ENCODE measurements at regions not wholly inside any gene's neighbourhood (a gene's known extent, or its start where the extent isn't known, plus 50 kb on each side); places are given as distances from the start of the nearest gene placed in this dataset.
A peak's percentile ranks its signal among the peaks of the same experiment; 100 is the strongest.

DNA sequence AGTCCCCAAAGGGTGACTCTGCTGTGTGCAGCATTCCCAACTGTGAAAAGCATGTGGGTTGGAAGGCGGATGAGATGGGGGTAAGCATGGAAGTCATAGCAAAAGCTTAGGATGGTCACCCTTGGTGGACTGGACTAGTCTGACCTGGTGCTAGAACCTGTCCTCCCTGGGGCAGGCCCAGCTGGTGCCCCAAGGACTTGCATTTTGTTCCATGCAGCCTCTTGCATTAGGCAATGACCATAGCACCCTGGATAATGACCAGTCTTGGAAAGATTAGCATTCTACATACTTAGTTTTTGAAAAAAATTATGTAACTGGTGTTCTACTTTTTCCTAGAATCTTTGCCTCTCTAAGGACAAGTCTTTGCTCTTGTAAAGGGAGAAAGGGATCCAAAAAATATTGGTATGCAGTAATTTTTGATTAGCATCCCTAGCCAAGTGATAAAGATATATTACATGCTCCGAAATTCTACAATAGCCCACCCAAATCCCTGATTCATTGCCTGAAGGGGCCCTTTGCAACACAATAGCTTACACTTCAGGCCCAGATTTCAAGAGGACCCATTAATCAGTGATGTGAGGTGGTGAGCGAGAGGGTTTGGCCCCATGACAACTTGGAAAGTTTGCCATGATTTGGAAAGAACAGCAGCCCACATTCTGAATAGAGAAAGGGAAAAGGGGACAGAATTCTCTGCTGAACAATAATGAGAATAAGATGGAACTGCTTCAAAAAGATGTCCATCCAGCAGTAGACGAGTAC, 93.3 kb upstream of the CD180 start (continued):
- TF ChIP-seq, protein P1, sequence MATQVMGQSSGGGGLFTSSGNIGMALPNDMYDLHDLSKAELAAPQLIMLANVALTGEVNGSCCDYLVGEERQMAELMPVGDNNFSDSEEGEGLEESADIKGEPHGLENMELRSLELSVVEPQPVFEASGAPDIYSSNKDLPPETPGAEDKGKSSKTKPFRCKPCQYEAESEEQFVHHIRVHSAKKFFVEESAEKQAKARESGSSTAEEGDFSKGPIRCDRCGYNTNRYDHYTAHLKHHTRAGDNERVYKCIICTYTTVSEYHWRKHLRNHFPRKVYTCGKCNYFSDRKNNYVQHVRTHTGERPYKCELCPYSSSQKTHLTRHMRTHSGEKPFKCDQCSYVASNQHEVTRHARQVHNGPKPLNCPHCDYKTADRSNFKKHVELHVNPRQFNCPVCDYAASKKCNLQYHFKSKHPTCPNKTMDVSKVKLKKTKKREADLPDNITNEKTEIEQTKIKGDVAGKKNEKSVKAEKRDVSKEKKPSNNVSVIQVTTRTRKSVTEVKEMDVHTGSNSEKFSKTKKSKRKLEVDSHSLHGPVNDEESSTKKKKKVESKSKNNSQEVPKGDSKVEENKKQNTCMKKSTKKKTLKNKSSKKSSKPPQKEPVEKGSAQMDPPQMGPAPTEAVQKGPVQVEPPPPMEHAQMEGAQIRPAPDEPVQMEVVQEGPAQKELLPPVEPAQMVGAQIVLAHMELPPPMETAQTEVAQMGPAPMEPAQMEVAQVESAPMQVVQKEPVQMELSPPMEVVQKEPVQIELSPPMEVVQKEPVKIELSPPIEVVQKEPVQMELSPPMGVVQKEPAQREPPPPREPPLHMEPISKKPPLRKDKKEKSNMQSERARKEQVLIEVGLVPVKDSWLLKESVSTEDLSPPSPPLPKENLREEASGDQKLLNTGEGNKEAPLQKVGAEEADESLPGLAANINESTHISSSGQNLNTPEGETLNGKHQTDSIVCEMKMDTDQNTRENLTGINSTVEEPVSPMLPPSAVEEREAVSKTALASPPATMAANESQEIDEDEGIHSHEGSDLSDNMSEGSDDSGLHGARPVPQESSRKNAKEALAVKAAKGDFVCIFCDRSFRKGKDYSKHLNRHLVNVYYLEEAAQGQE (IDR thresholded peaks at IDR 0.05; ENCODE audit: low read depth, low read length) = no peak

DNA sequence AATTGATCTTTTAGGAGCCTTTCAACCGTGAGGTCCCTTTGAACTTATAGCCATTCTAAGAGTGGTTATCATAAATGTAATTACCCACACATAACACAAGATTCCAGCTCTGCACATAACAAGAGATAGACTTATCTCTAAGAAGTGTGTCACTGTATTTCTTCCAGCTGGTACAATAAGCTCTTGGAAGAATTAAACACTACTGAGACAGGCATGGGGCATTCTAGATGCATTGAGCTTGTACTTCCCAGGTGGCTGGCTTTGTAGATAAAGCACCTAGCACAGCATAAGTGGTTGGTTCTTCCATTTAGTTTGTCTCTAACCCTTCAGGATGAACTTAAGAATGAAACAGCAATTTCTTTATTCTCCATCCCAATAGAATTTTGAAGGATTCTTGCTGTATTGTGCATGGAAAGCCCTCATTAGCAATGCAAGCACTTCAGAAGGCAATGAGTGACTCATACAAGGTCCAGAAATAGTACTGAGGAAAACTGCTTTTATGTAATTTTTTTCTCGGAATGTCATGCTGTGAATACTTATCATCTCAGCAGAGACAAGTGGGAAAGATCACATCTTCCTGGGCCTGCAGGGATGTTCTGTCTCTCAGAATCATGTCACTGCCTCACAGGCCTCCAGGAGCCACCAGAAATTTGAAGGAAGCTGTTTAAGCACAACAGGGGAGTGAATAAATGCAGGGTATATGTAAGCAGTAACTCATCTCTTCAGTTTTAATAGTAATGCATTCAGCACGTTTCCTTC, 91.1 kb upstream of the CD180 start:
- Histone ChIP-seq H4K20me1 (ENCODE audit: insufficient read depth) (no peaks in the 10 kb centered on the region), H3K9me3 (no peaks in the 10 kb centered on the region), H2AFZ (ENCODE audit: low read depth) (no peak overlapping the region; the same call in 1 of the 2 replicates), H3K9ac (no peak overlapping the region), H3K79me2 (ENCODE audit: insufficient read depth) (no peaks in the 10 kb centered on the region), H3K9me2 (no peaks in the 10 kb centered on the region), H3K36me3 (replicated peaks in 1 of 2; ENCODE audit: control insufficient read depth in 1 of 2, insufficient read depth in 2 of 2, low read length in 1 of 2) (no peaks in the 10 kb centered on the region), H3F3A (replicated peaks; ENCODE audit: insufficient read depth) (peaks cover 4% of the 10 kb centered on the region), H3K27me3 (ENCODE audit: insufficient read depth) (no peaks in the 10 kb centered on the region), H3K4me2 (peak overlapping the region; percentile 42; the same call in 1 of the 2 replicates), H3K27ac (ENCODE audit: low read depth in 2 of 2, low read length in 1 of 2) (peak overlapping the region; percentile 36 to 38; a peak in 2 of 4 replicates), H3K4me3 (ENCODE audit: low read depth in 2 of 2, low read length in 1 of 2) (no peak overlapping the region), H3K4me1 (ENCODE audit: control insufficient read depth in 1 of 2, insufficient read depth in 2 of 2, low read depth in 1 of 2, low read length in 1 of 2) (peaks cover 0 to 13% of the 10 kb centered on the region in 2 experiments; a peak in 1 of 4 replicates)
- ChIA-PET CTCF (no interaction called here), POLR2A (no interaction called here)
- no peak for DNase-seq
- 61% methylated on average over 3 of the region's 3 CpGs for WGBS (ENCODE audit: low lambda C conversion rate)
- TF ChIP-seq, protein P1 (IDR thresholded peaks at IDR 0.05; ENCODE audit: low read depth, low read length) = no peak
- TF ChIP-seq TAF1 (IDR thresholded peaks at IDR 0.05; ENCODE audit: borderline replicate concordance, low read depth, low read length) (no peak), POLR2AphosphoS5 (IDR thresholded peaks at IDR 0.05; ENCODE audit: low read depth, low read length) (no peak), ZBTB33 (IDR thresholded peaks at IDR 0.05; ENCODE audit: borderline replicate concordance, low read depth) (no peak), GABPA (IDR thresholded peaks at IDR 0.05; ENCODE audit: low read depth) (no peak), RAD21 (IDR thresholded peaks at IDR 0.05; ENCODE audit: low read length) (no peak), NFIC (IDR thresholded peaks at IDR 0.05; ENCODE audit: borderline replicate concordance) (no peak), SMC3 (IDR thresholded peaks at IDR 0.05; ENCODE audit: low read depth, low read length) (no peak), FOSL2 (IDR thresholded peaks at IDR 0.05; ENCODE audit: borderline replicate concordance, low read depth) (peak; percentile 73), FOXJ3 (CRISPR knock-in tag; IDR thresholded peaks at IDR 0.05) (no peak), TCF12 (IDR thresholded peaks at IDR 0.05) (peak; percentile 53), JUND (IDR thresholded peaks at IDR 0.05) (peak; percentile 59), MEF2A (IDR thresholded peaks at IDR 0.05; ENCODE audit: borderline replicate concordance, low read depth) (peak; percentile 81), RFX5 (IDR thresholded peaks at IDR 0.05; ENCODE audit: low read length) (no peak)
- TF ChIP-seq, protein P2, sequence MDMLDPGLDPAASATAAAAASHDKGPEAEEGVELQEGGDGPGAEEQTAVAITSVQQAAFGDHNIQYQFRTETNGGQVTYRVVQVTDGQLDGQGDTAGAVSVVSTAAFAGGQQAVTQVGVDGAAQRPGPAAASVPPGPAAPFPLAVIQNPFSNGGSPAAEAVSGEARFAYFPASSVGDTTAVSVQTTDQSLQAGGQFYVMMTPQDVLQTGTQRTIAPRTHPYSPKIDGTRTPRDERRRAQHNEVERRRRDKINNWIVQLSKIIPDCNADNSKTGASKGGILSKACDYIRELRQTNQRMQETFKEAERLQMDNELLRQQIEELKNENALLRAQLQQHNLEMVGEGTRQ (IDR thresholded peaks at IDR 0.05; ENCODE audit: borderline replicate concordance, low read depth, low read length) = no peak
- TF ChIP-seq, protein P3, sequence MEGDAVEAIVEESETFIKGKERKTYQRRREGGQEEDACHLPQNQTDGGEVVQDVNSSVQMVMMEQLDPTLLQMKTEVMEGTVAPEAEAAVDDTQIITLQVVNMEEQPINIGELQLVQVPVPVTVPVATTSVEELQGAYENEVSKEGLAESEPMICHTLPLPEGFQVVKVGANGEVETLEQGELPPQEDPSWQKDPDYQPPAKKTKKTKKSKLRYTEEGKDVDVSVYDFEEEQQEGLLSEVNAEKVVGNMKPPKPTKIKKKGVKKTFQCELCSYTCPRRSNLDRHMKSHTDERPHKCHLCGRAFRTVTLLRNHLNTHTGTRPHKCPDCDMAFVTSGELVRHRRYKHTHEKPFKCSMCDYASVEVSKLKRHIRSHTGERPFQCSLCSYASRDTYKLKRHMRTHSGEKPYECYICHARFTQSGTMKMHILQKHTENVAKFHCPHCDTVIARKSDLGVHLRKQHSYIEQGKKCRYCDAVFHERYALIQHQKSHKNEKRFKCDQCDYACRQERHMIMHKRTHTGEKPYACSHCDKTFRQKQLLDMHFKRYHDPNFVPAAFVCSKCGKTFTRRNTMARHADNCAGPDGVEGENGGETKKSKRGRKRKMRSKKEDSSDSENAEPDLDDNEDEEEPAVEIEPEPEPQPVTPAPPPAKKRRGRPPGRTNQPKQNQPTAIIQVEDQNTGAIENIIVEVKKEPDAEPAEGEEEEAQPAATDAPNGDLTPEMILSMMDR (IDR thresholded peaks at IDR 0.05) = no peak
